CD1c-positive myeloid dendritic cell (primary cell): ENCODE measurements at regions not wholly inside any gene's neighbourhood (a gene's known extent, or its start where the extent isn't known, plus 50 kb on each side); places are given as distances from the start of the nearest gene placed in this dataset.

Experiments used
- DNase-seq: peaks from one replicate; pipeline ENCODE4 v3.0.0-alpha.2; 2016; ENCODE audit errors: extremely low spot score

DNA sequence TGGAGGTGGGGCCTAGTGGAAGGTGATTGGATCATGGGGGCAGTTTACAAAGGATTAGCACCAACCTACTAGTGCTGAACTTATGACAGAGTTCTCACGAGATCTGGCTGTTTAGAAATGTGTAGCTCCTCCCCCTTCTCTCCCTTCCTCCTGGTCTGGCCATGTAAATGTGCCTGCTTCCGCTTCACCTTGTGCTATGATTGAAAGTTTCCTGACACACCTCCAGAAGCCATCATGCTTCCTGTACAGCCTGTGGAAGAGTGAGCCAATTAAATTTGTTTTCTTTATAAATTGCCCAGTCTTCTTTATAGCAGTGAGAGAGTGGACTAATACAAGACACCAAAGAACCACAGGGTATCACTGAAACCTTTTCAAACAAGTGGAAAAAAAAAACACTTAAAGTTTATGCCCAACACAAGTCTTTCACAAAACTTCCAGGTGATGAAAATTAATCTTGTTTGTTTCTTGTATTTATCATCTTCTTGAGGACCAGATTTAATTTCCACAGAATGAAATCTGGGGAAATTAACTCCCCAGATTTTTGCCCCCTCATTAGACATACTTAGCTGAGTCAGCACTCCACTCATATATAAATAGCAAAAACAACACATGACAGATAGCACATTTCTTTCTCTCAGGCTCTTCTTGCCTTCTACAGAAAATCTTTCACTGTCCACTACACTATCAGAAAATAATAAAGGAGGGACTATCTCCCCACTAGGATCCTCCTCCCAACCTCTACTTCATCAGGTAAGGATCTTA, 847.2 kb downstream of the TUSC7 start:
- DNase-seq, result no peak

DNA sequence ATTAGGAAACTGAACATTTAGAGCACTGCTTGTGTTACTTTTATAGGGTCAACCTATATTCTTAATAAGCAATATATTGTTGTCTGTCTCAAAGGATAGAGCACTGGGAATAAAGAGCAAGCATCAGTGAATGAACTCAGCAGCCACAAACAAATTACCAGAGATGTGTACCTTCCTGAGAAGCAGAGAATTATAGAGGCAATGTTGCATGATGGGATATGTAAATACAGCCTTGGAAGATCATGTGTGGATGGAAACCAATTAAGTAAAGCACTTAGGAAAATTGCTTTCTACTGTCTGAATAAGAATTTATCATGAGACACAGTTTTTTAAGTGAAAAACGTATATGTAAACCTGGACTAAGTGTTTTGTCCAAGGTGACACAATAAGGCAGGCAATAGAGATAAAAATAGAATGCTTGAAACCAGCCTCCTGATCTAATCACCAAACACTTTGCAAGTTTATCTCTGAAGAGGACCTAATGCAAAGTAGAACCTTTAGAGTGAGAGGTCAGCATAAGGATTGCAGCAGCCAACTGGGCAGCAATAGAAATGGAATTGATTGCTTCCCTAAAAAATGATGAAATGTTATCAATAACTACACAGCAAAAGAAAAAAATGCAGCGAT, 848.0 kb downstream of the TUSC7 start:
- no peak for DNase-seq

DNA sequence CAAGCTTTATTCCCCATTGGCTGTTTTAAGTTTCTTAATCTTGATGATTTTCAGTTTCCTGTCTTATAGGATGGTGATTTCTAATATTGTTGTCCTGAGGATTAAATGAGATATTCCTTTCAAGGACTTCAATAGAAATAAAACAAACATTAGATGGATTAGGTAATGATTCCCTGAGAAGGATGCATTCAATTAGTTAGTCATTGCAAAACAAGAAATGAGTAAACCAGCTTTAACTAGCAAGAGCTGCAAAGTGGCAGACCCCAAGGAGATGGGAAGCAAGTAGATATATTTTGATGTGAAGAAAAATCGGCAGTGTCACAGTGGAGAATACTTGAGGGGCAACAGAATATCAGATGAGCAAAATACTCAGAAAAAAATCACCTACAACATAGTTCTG, 849.1 kb downstream of the TUSC7 start:
- no peak for DNase-seq

DNA sequence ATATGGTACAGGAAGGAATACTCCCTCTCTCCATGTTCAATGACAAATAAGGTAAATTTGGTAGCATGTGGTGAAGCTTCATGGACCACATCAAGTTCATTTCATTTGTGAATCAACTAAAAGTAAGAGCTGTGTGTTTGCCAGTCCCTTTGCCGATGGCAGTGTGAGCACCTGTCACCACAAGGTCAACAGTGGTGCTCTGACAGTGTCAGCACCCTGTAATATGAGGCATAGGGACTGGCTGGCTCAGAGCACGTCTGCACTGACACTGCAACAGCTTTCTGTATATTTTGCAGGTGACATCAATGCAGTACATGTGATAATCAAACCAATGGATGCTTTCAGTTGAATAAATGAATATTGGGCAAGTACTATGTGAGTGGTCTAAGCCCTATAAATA, 852.4 kb downstream of the TUSC7 start:
- no peak for DNase-seq

DNA sequence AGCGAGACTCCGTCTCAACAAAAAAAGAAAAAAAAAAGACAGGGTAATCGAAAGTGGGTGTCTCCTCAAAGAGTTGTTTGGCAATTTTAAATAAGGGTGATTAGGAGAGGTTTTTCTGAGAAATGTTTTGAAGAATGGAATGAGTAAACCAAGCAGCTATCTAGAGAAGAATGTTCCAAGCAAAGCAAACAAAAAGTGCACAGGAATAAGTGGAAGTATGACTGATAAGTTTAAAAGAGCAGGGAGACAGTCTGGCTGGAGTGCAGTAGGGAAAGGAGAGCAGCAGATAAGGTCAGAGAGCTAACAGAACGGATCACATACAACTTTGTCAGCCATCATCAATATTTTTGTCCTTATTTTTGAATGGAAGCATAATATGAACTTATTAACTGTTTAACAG, 853.5 kb downstream of the TUSC7 start:
- no peak for DNase-seq

DNA sequence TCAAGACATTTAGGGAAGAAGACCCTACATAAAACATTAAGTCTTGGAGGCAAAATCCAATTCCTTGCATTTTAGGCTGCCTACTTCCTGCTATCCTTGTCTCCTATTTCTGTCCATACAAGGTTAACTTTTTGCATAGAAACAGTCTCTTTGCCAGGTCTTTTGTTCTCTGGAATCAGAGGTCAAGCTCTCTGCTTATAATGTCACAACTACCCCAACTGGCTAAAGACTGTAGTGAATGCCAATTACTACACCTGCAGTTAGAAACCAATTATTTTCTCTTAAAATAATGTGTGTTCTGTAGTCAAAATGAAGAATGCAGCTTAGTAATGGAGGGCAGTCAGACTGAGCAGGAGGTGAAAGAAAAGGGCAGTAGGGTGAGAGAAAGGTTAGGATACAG, 856.2 kb downstream of the TUSC7 start:
- DNase-seq, result no peak

DNA sequence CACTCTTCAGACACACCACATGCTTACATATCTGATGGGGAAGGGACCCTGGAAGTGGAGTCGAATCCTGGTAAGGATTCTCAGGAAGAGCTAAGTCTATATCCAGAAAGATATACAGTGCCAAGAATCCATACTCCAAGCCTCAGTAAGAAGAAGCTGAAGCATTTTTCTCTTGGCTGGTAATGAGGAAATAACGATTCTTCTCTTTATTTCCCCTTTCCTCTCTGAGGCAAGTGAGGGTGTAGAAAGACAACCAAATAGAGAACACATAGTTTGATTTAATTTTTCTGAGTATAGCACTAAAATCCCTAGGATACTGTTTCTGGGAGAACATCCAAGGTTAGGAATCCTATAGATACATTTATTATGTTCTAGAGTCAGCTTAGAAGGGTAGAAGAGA, 857.3 kb downstream of the TUSC7 start:
- DNase-seq, result peak; percentile 35

DNA sequence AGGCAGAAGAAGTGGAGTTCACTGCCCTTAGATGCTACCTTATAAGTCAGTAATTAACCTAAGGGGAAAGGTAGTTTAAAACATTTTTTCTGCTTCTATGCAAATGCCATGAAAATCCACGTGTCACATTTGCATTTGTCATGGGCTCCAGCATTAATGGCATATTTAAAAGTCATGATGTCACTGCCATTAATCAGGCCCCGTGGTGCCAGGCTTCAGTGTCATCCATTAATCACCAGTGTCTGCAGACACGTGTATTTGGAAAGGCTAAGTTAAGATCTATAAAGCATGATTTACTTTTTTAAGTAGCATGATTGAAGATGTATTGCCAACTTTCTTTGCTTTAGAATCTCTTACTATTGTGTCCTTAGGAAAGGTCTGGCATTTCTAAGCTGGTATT, 857.8 kb downstream of the TUSC7 start:
- no peak for DNase-seq

DNA sequence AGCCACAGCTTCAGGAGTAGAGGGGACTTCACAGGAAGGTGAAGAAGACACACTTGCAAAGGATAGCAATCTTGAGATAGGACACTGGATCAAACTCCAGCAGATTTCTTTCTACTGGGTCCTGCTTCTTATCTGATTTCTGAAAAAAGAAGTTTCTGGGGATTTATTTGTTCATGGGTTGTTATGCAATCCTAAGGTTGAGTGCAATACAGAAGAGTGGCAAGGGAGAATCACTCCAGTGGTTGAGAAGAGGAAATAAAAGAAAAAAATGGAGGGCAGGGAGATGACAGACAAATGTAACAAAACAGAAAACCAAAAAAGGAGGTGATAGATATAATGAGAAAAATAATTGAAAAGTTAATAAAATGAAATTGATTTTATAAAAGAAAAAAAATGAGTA, 858.3 kb downstream of the TUSC7 start:
- DNase-seq, result no peak

DNA sequence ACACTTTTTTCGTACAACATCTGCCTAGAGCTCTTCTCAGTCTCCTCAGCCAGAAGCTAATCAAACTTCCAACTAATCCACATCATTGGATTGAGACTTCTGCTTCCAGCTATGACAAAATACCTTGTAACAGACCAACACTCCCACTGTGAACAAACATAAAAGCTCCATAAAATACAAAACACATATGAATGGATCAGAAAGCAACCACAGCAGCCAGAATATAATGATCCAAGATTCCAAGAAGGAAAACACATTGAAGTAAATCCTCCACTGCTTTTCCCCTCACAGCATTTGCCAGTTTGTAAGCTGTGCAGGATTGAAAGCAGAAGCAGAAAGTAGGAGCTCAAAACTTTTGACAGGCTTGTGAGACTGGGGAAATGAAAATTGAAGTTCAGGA, 863.2 kb downstream of the TUSC7 start:
- DNase-seq, result peak; percentile 9

DNA sequence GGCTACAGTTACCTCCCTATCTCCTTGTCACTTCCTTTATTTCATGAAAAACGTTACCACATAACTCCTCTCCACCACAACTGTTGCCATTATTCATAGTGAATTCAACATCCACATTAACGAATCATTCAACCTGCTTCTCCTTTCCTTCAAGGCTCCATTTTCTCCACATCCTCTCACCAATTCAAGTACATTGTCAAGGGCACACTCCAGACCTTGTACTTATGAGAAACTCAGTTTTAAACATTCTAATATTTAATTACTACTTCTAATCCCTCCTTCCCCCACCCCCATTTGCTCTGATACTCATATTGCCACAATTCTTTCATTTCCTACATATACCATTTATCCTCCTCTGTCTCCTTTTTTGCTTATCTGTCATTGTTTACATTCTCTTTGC, 871.2 kb downstream of the TUSC7 start:
- no peak for DNase-seq

DNA sequence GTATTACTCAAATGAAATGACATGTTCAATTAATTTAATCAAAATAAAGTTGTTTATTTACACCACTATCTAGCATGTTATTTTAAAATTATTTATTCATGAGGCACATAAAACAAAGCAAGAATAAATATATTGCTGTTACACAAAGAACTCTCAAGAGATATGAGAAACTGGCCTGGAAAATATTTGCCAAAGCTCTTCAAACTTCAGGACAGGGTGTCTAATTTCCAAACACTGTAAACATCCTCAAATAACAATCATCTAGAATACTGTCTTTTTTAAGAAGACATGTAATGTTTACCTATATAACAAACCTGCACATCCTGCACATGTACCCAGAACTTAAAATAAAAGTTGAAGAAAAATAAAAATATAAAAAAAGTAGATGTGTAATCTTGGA, 876.6 kb downstream of the TUSC7 start:
- DNase-seq, result no peak

DNA sequence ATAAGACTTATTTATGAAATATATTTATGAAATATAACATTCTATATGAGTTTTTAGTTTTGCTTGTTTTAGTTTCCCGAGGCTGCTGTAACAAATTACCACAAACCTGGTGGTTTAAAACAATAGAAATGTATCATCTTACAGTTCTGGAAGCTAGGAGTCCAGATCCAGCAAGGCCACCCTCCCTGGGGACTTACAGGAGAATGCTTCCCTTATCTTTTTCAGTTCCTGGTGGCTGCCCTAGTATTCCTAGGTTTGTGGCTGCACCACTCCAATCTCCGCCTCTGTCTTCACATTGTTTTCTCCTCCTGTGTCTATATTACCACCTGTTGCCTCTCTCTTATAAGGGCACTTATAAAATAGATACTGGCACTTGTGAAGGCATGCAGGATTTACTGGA, 877.8 kb downstream of the TUSC7 start:
- DNase-seq, result no peak

DNA sequence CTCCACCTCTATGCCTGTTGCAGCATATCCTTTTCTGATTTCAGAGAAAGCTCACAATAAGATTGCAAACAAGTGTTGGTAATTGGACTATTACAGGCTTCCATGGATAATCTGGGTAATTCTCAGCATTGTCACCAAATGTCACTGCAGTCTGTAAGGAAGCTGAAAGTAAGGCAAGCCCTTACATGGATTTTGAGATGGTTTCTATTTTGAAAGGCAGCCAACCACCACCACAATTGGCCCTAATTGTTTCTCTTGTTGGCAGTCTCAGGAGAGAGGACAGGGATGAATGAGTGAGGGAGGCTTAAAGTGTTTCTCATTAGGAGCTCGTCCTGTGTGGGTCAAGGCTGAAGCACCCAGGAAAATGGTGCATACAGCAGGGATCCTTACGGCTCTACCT, 879.9 kb downstream of the TUSC7 start:
- no peak for DNase-seq

DNA sequence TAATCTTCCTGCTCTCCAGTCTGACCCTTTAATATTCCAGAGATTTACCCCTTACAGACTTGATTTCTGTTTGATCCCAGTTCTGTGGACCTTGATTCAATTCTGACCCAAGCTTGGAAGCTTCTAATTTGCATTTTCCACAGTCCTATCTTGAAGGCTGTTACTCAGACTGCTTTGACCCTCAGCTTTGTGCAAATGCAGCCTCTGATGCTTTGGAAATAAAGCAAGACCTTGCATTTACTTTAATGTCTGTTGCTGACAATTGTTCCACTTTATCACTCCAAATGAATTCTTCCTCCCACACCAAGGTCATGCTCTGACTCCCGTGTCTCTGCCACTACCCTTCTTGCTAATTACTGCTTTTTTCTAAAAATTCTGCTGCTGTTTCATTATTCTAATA, 886.0 kb downstream of the TUSC7 start:
- no peak for DNase-seq

DNA sequence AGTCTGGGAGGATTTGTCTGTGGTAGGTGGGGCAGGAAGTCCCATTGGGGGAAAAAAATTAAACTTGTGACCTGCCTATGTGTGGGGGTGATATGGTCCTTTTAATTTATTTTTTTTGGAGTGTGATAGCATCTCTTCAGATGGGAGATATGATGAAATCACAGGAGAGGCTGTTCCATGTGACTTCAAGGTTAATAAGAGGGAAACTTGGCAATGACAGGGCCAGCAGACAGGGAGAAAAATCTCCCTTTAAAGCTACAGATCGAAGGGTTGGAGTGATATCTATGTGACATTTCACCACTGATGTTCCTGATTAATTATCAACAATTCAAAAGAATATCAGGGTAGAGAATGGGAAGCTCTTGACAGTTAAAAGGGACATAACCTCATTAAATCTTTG, 886.9 kb downstream of the TUSC7 start:
- DNase-seq, result no peak

DNA sequence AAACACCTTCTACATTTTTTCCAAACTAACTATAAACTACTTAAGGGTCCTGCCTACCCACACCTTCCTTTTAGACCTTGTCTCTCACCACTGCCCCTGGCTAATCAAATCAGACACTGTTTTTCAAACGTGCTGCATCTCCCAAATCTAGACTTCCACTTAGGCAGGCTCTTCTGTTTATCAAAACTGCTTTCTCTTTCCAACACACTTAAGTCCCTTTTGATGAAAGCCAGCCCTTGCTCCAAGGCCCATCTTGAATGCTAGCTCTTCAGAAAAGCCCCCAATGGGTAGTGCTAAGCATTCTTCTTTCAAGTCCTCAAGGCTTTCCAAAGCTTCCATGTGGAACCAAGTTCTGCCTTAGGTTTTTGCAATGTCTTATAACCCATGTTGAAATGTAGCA, 888.3 kb downstream of the TUSC7 start:
- DNase-seq, result no peak

DNA sequence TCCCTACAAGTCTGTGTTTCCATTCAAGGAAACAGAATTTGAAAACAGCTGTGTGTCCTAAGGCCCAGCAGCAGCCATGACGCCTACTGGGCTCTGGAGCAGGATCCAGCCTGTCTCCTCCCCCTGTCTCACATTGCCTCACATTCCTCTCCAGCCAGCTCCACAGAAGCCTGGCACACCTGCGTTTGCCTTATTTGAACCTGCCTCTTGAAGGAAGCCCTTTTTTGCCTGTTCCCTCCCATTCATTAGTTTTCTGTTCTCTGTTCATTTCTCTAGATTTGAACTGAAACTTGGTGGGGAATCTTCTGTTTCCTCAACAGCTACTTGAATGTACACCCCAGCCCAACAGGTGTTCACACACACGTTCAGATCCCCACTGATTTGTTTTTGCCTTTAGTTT, 890.5 kb downstream of the TUSC7 start:
- no peak for DNase-seq

DNA sequence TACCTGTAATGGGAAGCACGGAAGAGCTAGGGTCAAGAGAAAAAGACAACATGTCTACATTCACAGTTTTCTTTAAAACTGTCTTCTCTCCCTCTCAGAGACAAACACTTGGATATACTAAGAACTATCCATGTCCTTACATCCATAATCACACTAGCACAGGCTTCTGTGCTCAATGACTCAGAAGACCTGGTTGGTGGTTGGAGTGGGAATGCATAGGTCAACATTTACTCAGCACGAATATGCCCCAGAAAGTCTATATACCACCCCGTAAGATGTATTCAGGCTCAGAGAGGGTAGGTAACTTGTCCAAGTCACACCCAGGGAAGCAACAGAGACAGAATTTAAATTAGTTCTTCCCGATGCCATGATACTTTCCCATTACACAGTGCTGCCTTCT, 891.1 kb downstream of the TUSC7 start:
- DNase-seq, result no peak

DNA sequence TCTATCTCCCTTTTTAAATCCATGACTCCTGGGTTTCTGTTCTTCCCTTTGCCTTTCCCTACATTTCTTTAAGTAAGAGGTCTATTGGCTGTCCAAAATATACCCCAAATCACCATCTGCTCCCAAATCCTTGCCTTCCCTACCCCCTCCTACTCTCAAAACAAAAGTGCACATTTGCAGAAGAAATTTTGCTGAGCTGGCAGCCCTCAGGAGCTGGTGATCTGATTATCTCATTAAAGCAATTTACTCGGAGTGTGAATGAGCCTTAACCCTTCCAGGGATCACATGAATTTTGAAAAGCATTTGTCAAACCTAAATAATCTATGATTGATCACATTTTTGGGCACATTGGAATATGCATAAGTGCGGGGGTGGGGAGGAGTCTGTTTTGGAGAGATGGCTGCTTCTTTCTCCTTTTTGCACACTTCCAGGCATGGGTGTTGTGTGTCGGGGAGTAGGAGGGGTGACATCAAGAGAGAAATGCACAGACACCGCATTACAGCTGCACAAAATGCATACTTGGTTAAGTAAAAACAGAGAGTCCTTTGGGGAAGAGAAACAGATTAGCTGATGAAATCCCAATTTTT, 892.6 kb downstream of the TUSC7 start:
- peak; percentile 4 for DNase-seq

DNA sequence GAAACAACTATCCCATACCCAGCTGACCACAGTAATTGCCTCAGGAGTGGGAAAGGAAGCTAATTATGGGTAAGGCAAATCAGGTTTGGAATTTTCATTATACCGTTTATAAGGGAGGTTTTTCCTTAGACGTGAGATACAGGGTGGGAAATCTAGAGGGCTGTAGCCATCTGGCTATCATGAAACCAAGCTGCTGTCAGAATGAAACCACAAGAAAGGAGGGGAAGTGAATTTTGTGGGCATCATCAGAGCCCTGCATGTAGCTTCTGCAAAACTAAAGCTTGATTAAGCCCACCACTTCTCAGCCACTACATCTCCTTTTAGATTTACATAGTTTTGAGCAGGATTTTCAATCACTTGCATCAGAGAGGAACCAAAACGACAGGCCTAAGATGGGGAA, 893.5 kb downstream of the TUSC7 start:
- DNase-seq, result peak; percentile 58

DNA sequence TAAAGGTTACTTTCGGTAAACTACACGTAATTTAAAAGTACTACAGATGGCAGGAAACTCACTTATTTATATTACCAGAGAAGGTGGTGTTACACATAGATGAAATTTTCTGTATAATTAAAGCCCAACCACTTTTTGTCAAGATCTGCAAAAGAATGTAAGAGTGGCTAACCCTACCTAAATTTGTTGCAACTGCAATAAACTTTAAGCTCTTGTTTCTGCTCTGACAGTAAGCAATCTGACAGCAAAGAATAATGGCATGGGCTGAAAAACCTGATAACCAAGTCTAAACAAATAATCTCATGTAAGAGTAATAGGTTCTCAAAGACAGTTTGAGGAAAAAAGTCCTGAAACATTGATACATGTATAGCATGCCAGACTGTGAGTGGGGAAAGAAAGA, 897.3 kb downstream of the TUSC7 start:
- no peak for DNase-seq

DNA sequence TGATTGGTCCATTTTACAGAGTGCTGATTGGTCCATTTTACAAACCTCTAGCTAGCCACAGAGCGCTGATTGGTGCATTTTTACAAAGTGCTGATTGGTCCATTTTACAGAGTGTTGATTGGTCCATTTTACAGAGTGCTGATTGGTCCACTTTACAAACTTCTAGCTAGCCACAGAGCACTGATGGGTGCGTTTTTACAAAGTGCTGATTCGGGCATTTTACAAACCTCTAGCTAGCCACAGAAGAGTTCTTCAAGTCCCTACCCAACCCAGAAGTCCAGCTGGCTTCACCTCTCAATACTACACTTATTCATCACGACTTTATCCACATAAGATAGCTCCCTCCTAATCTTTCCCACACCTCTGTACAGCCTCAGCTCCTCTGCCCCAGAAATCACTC, 899.8 kb downstream of the TUSC7 start:
- no peak for DNase-seq

DNA sequence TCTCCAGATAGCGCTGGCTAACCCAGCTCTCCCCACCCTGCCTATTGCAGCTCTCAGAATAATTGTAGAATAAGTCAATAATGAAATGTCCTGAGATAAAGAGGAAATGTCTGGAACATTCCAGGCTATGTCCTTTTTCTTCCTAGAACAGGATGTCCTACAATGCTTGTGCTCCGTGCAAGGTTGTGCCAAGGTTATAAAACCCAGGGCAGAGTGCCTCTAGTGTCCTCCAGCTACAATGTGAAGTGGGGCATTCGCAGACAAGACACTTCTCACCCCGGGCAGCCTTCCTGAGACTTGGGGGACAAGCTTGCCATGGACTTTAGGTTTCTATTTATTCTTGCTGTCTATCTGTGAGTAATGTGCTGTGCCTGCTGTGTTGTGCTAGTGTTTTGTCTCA, 900.6 kb downstream of the TUSC7 start:
- no peak for DNase-seq
